CD4-positive, CD25-positive, alpha-beta regulatory T cell (primary cell): ENCODE measurements at regions not wholly inside any gene's neighbourhood (a gene's known extent, or its start where the extent isn't known, plus 50 kb on each side); places are given as distances from the start of the nearest gene placed in this dataset.
"Not testable (repeated sequence)": the region's sequence is repeated elsewhere in the genome, so short reads cannot be mapped to it uniquely, and the experiment has no call there.

Experiments used
- ATAC-seq, 2 donors: fragments of 150-1000 bp; cut with Tn5 transposase; one replicate each; pipeline ENCODE4 v1.10.0; 2021; ENCODE audit warnings: low read depth in 2 of 2, moderate number of reproducible peaks in 2 of 2, moderate library complexity in 1 of 2
- DNase-seq, 3 donors: peaks; one replicate each; pipeline versions ENCODE4 v3.0.0 to v3.0.0-alpha.2; 2012 to 2022; ENCODE audit warnings: mixed read lengths in 1 of 3
- H3K27ac ChIP-seq: one replicate; pipeline ENCODE4 v1.7.0; 2013; ENCODE audit warnings: mild to moderate bottlenecking, low read length; ENCODE audit not compliant: insufficient read depth, poor library complexity, severe bottlenecking
- H3K27me3 ChIP-seq: one replicate; pipeline ENCODE4 v1.7.0; 2013; ENCODE audit warnings: low read length; ENCODE audit not compliant: control insufficient read depth, insufficient read depth
- H3K36me3 ChIP-seq: one replicate; pipeline ENCODE4 v1.7.0; 2013; ENCODE audit warnings: mild to moderate bottlenecking, low read length, moderate library complexity; ENCODE audit not compliant: control insufficient read depth, insufficient read depth
- H3K4me1 ChIP-seq: 2 replicates; pipeline ENCODE4 v1.7.0; 2013; ENCODE audit warnings: mild to moderate bottlenecking, low read length; ENCODE audit not compliant: insufficient read depth, control insufficient read depth, poor library complexity, severe bottlenecking
- H3K4me3 ChIP-seq: one replicate; pipeline ENCODE4 v1.7.0; 2013; ENCODE audit warnings: low read depth, mild to moderate bottlenecking, low read length, moderate library complexity
- H3K9me3 ChIP-seq, 2 experiments: 1 replicate in 1 of 2; 2 replicates in 1 of 2; pipeline ENCODE4 v1.7.0; 2013; ENCODE audit warnings: low read length in 2 of 2, mild to moderate bottlenecking in 1 of 2, moderate library complexity in 1 of 2; ENCODE audit not compliant: control insufficient read depth in 2 of 2
- H3K27ac Mint-ChIP-seq, 3 donors: one replicate each; pipeline ENCODE4 v1.8.0; 2020 to 2022; ENCODE audit warnings: mild to moderate bottlenecking in 3 of 3, mixed read lengths in 3 of 3, moderate library complexity in 2 of 3
- H3K27me3 Mint-ChIP-seq: one replicate; pipeline ENCODE4 v1.8.0; 2022; ENCODE audit warnings: mild to moderate bottlenecking, mixed read lengths
- H3K36me3 Mint-ChIP-seq: one replicate; pipeline ENCODE4 v1.8.0; 2020; ENCODE audit warnings: mixed read lengths
- H3K4me1 Mint-ChIP-seq, 4 donors: one replicate each; pipeline ENCODE4 v1.8.0; 2020 to 2022; ENCODE audit warnings: mixed read lengths in 4 of 4, mild to moderate bottlenecking in 1 of 4
- H3K4me3 Mint-ChIP-seq, 4 donors: one replicate each; pipeline ENCODE4 v1.8.0; 2020 to 2022; ENCODE audit warnings: mild to moderate bottlenecking in 4 of 4, mixed read lengths in 4 of 4, moderate library complexity in 3 of 4
- H3K9me3 Mint-ChIP-seq, 7 donors: one replicate each; pipeline ENCODE4 v1.8.0; 2020 to 2022; ENCODE audit warnings: mixed read lengths in 7 of 7, mild to moderate bottlenecking in 3 of 7, moderate library complexity in 2 of 7

DNA sequence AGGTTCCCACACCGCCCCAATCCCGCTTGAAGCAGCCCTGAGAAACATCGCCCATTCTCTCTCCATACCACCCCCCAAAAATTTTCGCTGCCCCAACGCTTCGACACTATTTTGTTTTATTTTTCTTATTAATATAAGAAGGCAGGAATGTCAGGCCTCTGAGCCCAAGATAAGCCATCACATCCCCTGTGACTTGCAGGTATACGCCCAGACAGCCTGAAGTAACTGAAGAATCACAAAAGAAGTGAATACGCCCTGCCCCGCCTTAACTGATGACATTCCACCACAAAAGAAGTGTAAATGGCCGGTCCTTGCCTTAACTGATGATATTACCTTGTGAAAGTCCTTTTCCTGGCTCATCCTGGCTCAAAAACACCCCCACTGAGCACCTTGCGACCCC, 463.9 kb downstream of the AJAP1 start:
- H3K9me3 ChIP-seq, DNase-seq, H3K9me3 Mint-ChIP-seq, H3K27ac Mint-ChIP-seq, ATAC-seq, H3K4me1 ChIP-seq, H3K4me1 Mint-ChIP-seq, H3K27me3 ChIP-seq, H3K4me3 ChIP-seq, H3K36me3 Mint-ChIP-seq, H3K4me3 Mint-ChIP-seq, H3K36me3 ChIP-seq, H3K27ac ChIP-seq: not testable (repeated sequence)
- H3K27me3 Mint-ChIP-seq, result peaks cover 12% of the 10 kb centered on the region

DNA sequence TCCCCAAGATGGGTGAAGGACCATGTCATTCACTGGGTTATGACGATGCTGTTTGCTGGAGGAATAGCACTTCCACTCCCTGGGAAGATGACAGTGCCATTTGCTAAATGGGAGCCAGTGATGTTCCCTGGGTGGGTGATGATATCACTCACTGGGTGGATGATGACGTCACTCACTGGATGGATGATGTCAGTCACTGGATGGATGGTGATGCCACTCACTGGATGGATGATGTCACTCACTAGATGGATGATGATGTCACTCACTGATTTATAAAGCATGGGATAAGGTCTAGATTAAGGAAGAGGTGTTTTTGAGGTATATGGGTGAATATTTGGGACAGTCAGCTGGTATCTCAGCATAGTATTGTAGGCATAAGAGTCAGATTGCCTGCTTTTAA, 457.2 kb downstream of the AJAP1 start:
- Mint-ChIP-seq H3K9me3 (peaks cover 0 to 1% (median 0%) of the 10 kb centered on the region in 7 donors), H3K4me3 (no peak overlapping the region), H3K36me3 (no peaks in the 10 kb centered on the region), H3K4me1 (peaks cover 0 to 23% (median 7%) of the 10 kb centered on the region in 4 donors), H3K27ac (peak overlapping the region in 2 of 3 donors; percentile 25 to 40), H3K27me3 (peaks cover 5% of the 10 kb centered on the region)
- Histone ChIP-seq H3K4me1 (peaks cover 3% of the 10 kb centered on the region), H3K4me3 (no peak overlapping the region), H3K36me3 (no peaks in the 10 kb centered on the region), H3K9me3 (no peaks in the 10 kb centered on the region), H3K27ac (no peak overlapping the region), H3K27me3 (peaks cover 3% of the 10 kb centered on the region)
- ATAC-seq, result no peak
- DNase-seq, result no peak

- Mint-ChIP-seq H3K27me3 (peaks cover 5% of the 10 kb centered on the region), H3K27ac (peak overlapping the region in 1 of 3 donors; percentile 79), H3K36me3 (no peaks in the 10 kb centered on the region), H3K4me3 (peak overlapping the region in 2 of 4 donors; percentile 12 to 22), H3K4me1 (peaks cover 0 to 23% (median 8%) of the 10 kb centered on the region in 4 donors), H3K9me3 (peaks cover 0 to 1% (median 0%) of the 10 kb centered on the region in 7 donors)
- DNase-seq, result no peak
- no peak for ATAC-seq
- no peak overlapping the region for H3K27ac ChIP-seq
- peaks cover 3% of the 10 kb centered on the region for H3K27me3 ChIP-seq
- H3K4me1 ChIP-seq, result peaks cover 3% of the 10 kb centered on the region
- H3K4me3 ChIP-seq, result no peak overlapping the region
- no peaks in the 10 kb centered on the region for H3K36me3 ChIP-seq
- no peaks in the 10 kb centered on the region for H3K9me3 ChIP-seq
These were observed 456.1 kb downstream of the AJAP1 start for GRCh38 chr1:5110508-5110907.

- Mint-ChIP-seq H3K4me1 (peaks cover 0 to 23% (median 8%) of the 10 kb centered on the region in 4 donors), H3K27ac (no peak overlapping the region), H3K4me3 (no peak overlapping the region), H3K9me3 (peaks cover 0 to 1% (median 0%) of the 10 kb centered on the region in 7 donors), H3K27me3 (peaks cover 5% of the 10 kb centered on the region), H3K36me3 (no peaks in the 10 kb centered on the region)
- Histone ChIP-seq H3K9me3 (no peaks in the 10 kb centered on the region), H3K4me1 (peaks cover 3% of the 10 kb centered on the region), H3K27ac (no peak overlapping the region), H3K27me3 (peaks cover 3% of the 10 kb centered on the region), H3K4me3 (no peak overlapping the region), H3K36me3 (no peaks in the 10 kb centered on the region)
- no peak for DNase-seq
- ATAC-seq, result no peak
These were observed 455.2 kb downstream of the AJAP1 start for GRCh38 chr1:5109633-5110032.

DNA sequence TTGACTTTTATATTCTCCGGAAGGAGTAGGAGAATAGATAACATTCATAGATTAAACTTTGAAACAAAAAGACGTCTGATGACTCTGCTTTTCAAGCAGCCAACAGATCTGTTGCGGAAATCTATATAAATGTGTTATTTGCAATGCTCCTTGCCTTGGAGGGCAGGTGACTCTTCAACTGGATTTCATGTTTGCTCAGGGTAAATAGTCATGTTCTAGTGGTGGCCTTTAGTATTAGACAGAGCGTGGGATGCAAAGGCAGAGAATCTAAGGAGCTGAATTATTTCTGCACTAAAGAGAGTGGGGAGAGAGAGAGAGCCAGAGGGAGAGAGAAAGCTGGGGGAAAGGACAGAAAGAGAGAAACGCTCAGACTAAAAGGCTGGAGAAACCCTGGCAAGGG, 454.3 kb downstream of the AJAP1 start:
- H3K4me1 Mint-ChIP-seq, result peaks cover 0 to 23% (median 8%) of the 10 kb centered on the region in 4 donors
- H3K4me1 ChIP-seq, result peaks cover 3% of the 10 kb centered on the region
- DNase-seq, result no peak
- H3K4me3 Mint-ChIP-seq, result no peak overlapping the region
- no peaks in the 10 kb centered on the region for H3K9me3 ChIP-seq
- H3K27me3 Mint-ChIP-seq, result peaks cover 5% of the 10 kb centered on the region
- no peaks in the 10 kb centered on the region for H3K36me3 Mint-ChIP-seq
- no peak for ATAC-seq
- peaks cover 0 to 1% (median 0%) of the 10 kb centered on the region in 7 donors for H3K9me3 Mint-ChIP-seq
- no peak overlapping the region for H3K4me3 ChIP-seq
- H3K27ac ChIP-seq, result no peak overlapping the region
- peaks cover 3% of the 10 kb centered on the region for H3K27me3 ChIP-seq
- no peak overlapping the region for H3K27ac Mint-ChIP-seq
- no peaks in the 10 kb centered on the region for H3K36me3 ChIP-seq

GRCh38 chr1:5105744-5106143, 451.3 kb downstream of the AJAP1 start:
- no peak for DNase-seq

DNA sequence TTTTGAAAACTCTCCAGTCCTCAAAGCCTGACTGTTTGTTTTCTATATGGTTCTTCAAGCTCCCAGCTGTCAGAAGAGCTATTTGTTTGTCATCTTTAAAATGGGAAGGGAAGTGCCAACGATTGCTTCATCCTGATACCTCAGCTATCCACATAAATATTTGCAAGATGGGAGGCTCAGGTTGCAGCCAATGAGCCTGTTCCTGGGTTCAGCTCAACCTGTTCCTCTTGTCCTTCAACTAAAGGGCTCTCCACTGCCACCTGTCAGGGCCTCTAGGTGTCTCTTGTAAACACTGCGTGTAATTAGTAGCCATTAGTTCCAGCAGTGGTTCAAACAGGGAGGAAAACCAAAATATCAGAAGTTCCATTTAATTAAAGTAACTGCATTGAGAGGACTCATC, 445.1 kb downstream of the AJAP1 start:
- Histone ChIP-seq H3K9me3 (no peaks in the 10 kb centered on the region), H3K4me1 (no peaks in the 10 kb centered on the region), H3K27ac (no peak overlapping the region), H3K27me3 (peaks cover 3% of the 10 kb centered on the region), H3K36me3 (no peaks in the 10 kb centered on the region), H3K4me3 (no peak overlapping the region)
- ATAC-seq, result no peak
- H3K27me3 Mint-ChIP-seq, result no peaks in the 10 kb centered on the region
- peaks cover 0 to 4% (median 3%) of the 10 kb centered on the region in 7 donors for H3K9me3 Mint-ChIP-seq
- DNase-seq, result no peak
- H3K36me3 Mint-ChIP-seq, result no peaks in the 10 kb centered on the region
- H3K4me3 Mint-ChIP-seq, result no peak overlapping the region
- no peak overlapping the region for H3K27ac Mint-ChIP-seq
- no peaks in the 10 kb centered on the region for H3K4me1 Mint-ChIP-seq

More at GRCh38 chr1:5105744-5106143, 451.3 kb downstream of the AJAP1 start:
- no peak for ATAC-seq
- Mint-ChIP-seq H3K36me3 (no peaks in the 10 kb centered on the region), H3K4me3 (no peak overlapping the region), H3K9me3 (peaks cover 0 to 3% (median 2%) of the 10 kb centered on the region in 7 donors), H3K4me1 (peaks cover 0 to 14% (median 6%) of the 10 kb centered on the region in 4 donors), H3K27me3 (peaks cover 5% of the 10 kb centered on the region), H3K27ac (no peak overlapping the region)
- Histone ChIP-seq H3K36me3 (no peaks in the 10 kb centered on the region), H3K9me3 (no peaks in the 10 kb centered on the region), H3K27ac (no peak overlapping the region), H3K4me1 (peaks cover 3% of the 10 kb centered on the region), H3K27me3 (peaks cover 6% of the 10 kb centered on the region), H3K4me3 (no peak overlapping the region)

DNA sequence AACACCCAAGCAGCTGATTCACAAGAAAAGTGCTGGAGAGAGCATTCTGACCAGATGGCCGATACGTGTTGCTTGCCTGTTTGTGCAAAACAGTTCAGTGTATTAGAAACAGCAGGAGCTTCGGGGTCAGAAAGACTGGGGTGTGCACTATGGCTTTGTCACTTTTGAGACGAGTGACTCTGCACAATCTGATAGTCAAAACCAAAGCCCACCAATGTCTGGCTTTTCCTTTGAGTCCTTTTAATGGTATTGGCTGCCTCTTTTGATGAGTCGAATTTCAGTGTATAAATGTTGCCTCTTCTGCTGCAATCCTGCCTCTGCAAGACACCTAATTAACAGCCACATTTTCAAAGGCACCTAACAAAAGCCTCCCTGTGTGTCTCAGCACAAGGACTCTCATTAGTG, 444.6 kb downstream of the AJAP1 start:
- Mint-ChIP-seq H3K36me3 (no peaks in the 10 kb centered on the region), H3K4me3 (no peak overlapping the region), H3K9me3 (peaks cover 0 to 10% (median 3%) of the 10 kb centered on the region in 7 donors), H3K4me1 (no peaks in the 10 kb centered on the region), H3K27ac (no peak overlapping the region), H3K27me3 (no peaks in the 10 kb centered on the region)
- H3K36me3 ChIP-seq, result no peaks in the 10 kb centered on the region
- ATAC-seq, result no peak
- no peak overlapping the region for H3K27ac ChIP-seq
- H3K9me3 ChIP-seq, result peaks cover 0 to 2% of the 10 kb centered on the region in 2 experiments
- H3K4me1 ChIP-seq, result no peaks in the 10 kb centered on the region
- H3K27me3 ChIP-seq, result peaks cover 3% of the 10 kb centered on the region
- H3K4me3 ChIP-seq, result no peak overlapping the region
- no peak for DNase-seq
